ENCODE measurements at regions not wholly inside any gene's neighbourhood (a gene's known extent, or its start where the extent isn't known, plus 50 kb on each side); places are given as distances from the start of the nearest gene placed in this dataset.

DNA sequence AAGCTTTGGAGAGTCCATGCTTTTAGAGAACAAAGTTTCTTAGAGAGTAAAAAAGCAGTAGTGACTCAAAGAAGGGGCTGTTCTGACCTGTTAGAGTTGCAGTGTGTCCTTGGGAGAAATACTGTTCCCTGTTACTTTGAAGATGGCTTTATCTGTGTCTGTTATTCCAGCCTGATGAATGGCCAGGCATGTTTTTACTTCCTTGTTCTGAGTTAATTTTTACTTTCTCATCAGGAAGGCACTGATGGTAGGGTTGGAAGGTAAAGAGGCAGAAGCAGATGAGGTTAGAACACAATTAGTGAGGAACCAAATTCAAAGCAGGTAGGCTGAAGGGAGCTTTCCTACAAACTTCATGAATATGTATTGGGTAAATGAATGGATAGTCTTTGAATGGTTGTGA lies 138.5 kb upstream of the PRKCQ start:
- Histone ChIP-seq H3K27ac (ENCODE audit: insufficient read depth, low read depth, low read length) (no peak overlapping the region), H3K4me1 (ENCODE audit: control insufficient read depth, extremely low read depth, insufficient read depth, low read length) (peaks cover 29% of the 10 kb centered on the region), H3K9me1 (replicated peaks; ENCODE audit: control insufficient read depth, extremely low read depth, insufficient read depth, low read length) (no peaks in the 10 kb centered on the region), H3K4me3 (replicated peaks in 1 of 3; ENCODE audit: insufficient read depth in 1 of 3, low read depth in 1 of 3, low read length in 3 of 3) (no peak overlapping the region), H2AFZ (ENCODE audit: low read depth, low read length) (no peak overlapping the region), H4K20me1 (replicated peaks; ENCODE audit: control insufficient read depth, extremely low read depth, insufficient read depth, low read length) (no peaks in the 10 kb centered on the region), H3K79me2 (ENCODE audit: control insufficient read depth, insufficient read depth, low read length) (no peaks in the 10 kb centered on the region), H3K27me3 (ENCODE audit: control insufficient read depth in 2 of 2, insufficient read depth in 2 of 2, low read length in 2 of 2) (no peaks in the 10 kb centered on the region), H3K4me2 (ENCODE audit: insufficient read depth, low read length) (no peak overlapping the region), H3K9ac (replicated peaks; ENCODE audit: extremely low read depth, insufficient read depth, low read length) (no peak overlapping the region), H3K36me3 (ENCODE audit: control insufficient read depth in 2 of 2, extremely low read depth in 1 of 2, insufficient read depth in 2 of 2, low read length in 2 of 2) (no peaks in the 10 kb centered on the region), H3K9me3 (replicated peaks; ENCODE audit: control insufficient read depth, insufficient read depth, low read length) (no peaks in the 10 kb centered on the region)
- no peak for FAIRE-seq
- CTCF ChIA-PET = no interaction called here
- POLR2A ChIA-PET = no interaction called here
- no peak for TF ChIP-seq EZH2 (IDR thresholded peaks at IDR 0.05; ENCODE audit: borderline replicate concordance, low read depth, low read length, severe bottlenecking)
- dilution Hi-C loops (cut with MboI; ENCODE audit: extremely low pct_ligation_motif_present, low sequenced_read_pairs) = no loop called here
- DNase-seq (ENCODE audit: low read depth, low spot score) = no peak
- BruUV-seq (replicated peaks) = no TSS peak
- intact Hi-C loops (cut with micrococcal nuclease) = no loop called here

DNA sequence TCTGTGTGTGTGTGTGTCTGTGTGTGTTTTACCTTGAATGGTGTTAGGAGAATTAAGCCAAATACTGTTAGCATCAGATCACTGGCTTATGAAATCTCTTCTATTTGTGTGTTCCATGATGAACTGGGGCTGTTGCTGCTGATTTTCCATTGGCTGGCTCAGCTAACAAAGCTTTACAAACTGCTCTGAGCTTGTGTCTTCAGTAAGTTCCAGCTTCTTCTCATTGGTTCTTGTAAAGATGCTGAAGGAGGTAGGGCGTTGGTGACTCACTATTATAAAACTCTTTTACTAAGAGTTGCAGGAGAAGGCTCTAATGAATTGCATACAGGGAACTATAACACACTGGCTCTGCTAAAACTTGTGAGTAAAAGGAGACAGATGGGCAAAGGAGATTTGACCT lies 136.4 kb upstream of the PRKCQ start:
- peaks cover 10% of the 10 kb centered on the region for H3K4me1 ChIP-seq (ENCODE audit: control insufficient read depth, extremely low read depth, insufficient read depth, low read length)
- intact Hi-C loops (cut with micrococcal nuclease) = no loop called here
- POLR2A ChIA-PET = no interaction called here
- no peaks in the 10 kb centered on the region for H4K20me1 ChIP-seq (replicated peaks; ENCODE audit: control insufficient read depth, extremely low read depth, insufficient read depth, low read length)
- H2AFZ ChIP-seq (ENCODE audit: low read depth, low read length) = no peak overlapping the region
- H3K79me2 ChIP-seq (ENCODE audit: control insufficient read depth, insufficient read depth, low read length) = no peaks in the 10 kb centered on the region
- no peak overlapping the region for H3K4me3 ChIP-seq (replicated peaks in 1 of 3; ENCODE audit: insufficient read depth in 1 of 3, low read depth in 1 of 3, low read length in 3 of 3)
- no peak overlapping the region for H3K27ac ChIP-seq (ENCODE audit: insufficient read depth, low read depth, low read length)
- dilution Hi-C loops (cut with MboI; ENCODE audit: extremely low pct_ligation_motif_present, low sequenced_read_pairs) = no loop called here
- H3K4me2 ChIP-seq (ENCODE audit: insufficient read depth, low read length) = no peak overlapping the region
- H3K27me3 ChIP-seq (ENCODE audit: control insufficient read depth in 2 of 2, insufficient read depth in 2 of 2, low read length in 2 of 2) = no peaks in the 10 kb centered on the region
- FAIRE-seq = no peak
- H3K9ac ChIP-seq (replicated peaks; ENCODE audit: extremely low read depth, insufficient read depth, low read length) = no peak overlapping the region
- BruUV-seq (replicated peaks) = no TSS peak
- H3K9me3 ChIP-seq (replicated peaks; ENCODE audit: control insufficient read depth, insufficient read depth, low read length) = no peaks in the 10 kb centered on the region
- no peak for DNase-seq (ENCODE audit: low read depth, low spot score)
- CTCF ChIA-PET = interaction anchor here (2.1 kb wide), 1 partner anchor 37 kb away, joined by 9 read pairs; no protein-coding TSS in a partner anchor
- no peaks in the 10 kb centered on the region for H3K9me1 ChIP-seq (replicated peaks; ENCODE audit: control insufficient read depth, extremely low read depth, insufficient read depth, low read length)
- no peak for TF ChIP-seq FOS (IDR thresholded peaks at IDR 0.05; ENCODE audit: borderline replicate concordance, insufficient read depth, low read length)
- TF ChIP-seq, protein P1, sequence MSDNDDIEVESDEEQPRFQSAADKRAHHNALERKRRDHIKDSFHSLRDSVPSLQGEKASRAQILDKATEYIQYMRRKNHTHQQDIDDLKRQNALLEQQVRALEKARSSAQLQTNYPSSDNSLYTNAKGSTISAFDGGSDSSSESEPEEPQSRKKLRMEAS (IDR thresholded peaks at IDR 0.05; ENCODE audit: insufficient read depth, insufficient read length) = no peak
- no peak for TF ChIP-seq GATA2 (IDR thresholded peaks at IDR 0.05; ENCODE audit: insufficient read depth, insufficient read length, low read depth, low read length)
- TF ChIP-seq POLR2A (IDR thresholded peaks at IDR 0.05; ENCODE audit: low read depth, low read length) = no peak
- TF ChIP-seq EZH2 (IDR thresholded peaks at IDR 0.05; ENCODE audit: borderline replicate concordance, low read depth, low read length, severe bottlenecking) = no peak
- no peak for TF ChIP-seq POLR2AphosphoS5 (IDR thresholded peaks at IDR 0.05; ENCODE audit: insufficient read depth, low read depth, low read length)
- no peak for TF ChIP-seq MYC (IDR thresholded peaks at IDR 0.05; ENCODE audit: low read depth, low read length)
- TF ChIP-seq, protein P2, sequence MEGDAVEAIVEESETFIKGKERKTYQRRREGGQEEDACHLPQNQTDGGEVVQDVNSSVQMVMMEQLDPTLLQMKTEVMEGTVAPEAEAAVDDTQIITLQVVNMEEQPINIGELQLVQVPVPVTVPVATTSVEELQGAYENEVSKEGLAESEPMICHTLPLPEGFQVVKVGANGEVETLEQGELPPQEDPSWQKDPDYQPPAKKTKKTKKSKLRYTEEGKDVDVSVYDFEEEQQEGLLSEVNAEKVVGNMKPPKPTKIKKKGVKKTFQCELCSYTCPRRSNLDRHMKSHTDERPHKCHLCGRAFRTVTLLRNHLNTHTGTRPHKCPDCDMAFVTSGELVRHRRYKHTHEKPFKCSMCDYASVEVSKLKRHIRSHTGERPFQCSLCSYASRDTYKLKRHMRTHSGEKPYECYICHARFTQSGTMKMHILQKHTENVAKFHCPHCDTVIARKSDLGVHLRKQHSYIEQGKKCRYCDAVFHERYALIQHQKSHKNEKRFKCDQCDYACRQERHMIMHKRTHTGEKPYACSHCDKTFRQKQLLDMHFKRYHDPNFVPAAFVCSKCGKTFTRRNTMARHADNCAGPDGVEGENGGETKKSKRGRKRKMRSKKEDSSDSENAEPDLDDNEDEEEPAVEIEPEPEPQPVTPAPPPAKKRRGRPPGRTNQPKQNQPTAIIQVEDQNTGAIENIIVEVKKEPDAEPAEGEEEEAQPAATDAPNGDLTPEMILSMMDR (IDR thresholded peaks at IDR 0.05; ENCODE audit: extremely low read depth in 1 of 2, insufficient read depth in 1 of 2, low read depth in 1 of 2, low read length in 2 of 2) = no peak
- no peaks in the 10 kb centered on the region for H3K36me3 ChIP-seq (ENCODE audit: control insufficient read depth in 2 of 2, extremely low read depth in 1 of 2, insufficient read depth in 2 of 2, low read length in 2 of 2)
